ENCODE measurements at regions not wholly inside any gene's neighbourhood (a gene's known extent, or its start where the extent isn't known, plus 50 kb on each side); places are given as distances from the start of the nearest gene placed in this dataset.
"Not testable (repeated sequence)": the region's sequence is repeated elsewhere in the genome, so short reads cannot be mapped to it uniquely, and the experiment has no call there.

DNA sequence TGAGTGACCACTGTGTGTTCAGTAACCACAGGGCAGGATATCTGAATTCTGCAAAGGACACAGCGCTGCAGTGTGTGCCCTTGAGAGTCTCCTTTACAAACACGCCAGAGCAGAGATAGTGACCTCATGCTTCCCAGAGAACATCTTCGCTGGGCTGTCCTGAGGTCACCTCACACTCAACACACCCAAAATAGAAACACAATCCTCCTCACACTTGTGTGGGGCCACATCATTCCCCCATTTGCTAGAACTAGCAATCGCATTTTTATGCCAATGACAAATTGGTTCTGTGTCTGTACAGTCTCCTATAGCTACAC lies 140.1 kb upstream of the NRIP1 start:
- no peak for DNase-seq

DNA sequence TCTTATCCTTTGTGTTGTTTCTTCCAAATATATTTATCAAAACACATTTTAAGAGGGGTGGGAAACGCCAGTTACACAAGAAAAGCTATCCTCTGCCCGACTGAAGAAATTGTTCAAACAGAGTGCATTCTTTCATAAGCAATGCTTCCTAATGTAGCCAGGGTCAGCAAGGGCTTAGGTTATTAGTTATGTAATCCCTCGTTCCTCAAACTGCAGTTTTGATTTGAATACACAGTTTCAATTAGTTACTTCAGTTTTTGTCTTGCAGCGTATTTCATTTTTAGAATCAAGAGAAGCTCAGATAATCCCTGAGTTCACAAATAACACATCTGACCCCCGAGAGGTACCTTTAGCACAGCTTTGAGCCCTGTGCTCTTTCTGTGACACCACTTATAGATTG lies 141.7 kb upstream of the NRIP1 start:
- no peak for DNase-seq

DNA sequence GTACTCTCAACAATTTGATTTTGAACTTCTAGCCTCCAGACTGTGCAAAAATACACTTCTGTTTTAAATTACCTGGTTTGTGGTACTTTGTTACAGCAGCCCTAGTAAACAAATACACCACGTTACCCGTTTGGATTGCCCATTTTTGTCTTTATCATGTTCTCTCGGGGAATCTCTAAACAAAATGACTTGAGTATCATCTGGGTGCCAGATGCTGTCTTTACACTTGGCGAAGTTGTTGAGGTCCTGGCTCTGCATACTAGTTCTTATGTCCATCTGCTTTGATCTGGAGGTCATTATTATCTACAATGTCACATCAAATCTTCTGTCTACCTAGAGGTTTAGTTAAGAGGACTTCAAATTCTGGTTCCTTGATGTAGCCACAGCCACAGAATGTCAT lies 142.4 kb upstream of the NRIP1 start:
- DNase-seq: no peak

DNA sequence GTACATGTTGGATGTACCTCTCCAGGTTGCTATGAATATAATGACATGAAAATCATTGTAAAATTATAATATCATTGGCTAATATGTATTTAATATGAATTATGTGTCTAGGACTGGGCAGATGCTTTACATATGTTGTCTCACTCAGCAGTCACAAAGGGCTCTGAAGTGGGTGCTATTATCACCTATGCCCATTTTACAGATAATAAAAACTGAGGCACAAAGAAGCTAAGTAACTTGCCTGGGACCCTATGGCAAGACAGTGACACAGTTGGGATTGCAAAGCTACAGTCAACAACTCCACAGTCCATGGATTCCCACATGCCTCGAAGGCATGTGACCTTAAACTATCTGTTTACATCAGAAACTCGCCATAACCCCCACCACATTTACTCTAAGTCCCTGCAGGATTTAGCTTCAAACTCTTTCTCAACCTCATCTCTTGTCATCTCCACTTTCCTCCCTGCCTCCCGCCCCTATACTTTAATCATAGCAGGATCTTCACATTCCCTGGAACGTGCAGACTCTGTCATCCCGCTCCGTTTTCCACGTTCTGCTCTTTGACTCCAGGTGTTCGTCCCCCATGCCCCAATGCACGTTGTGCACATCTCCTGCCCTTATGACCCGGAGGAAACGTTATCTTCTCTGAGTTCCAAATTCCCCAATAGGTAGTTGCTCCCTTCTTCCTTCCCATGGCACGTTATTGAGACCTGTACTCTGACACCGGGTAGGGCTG lies 143.0 kb upstream of the NRIP1 start:
- no peak for DNase-seq

DNA sequence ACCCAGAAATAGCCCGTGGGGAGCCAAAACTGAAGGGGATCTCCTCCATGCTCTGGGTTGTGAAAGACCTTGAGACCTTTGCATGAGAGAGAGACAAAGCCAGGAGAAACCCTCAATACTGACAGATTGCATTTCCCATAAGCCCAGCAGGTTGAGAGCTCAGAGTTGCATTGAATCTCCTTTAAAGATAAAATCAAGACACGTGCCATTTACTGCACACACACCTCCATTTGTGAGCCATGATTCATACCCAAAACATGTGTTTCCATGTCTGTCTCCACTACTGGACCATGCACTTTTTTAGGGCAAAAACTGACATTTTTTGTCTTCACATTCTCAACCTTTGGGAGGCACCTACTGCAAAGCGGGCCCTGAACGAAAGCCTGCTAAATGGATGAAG lies 144.0 kb upstream of the NRIP1 start:
- no peak for DNase-seq

DNA sequence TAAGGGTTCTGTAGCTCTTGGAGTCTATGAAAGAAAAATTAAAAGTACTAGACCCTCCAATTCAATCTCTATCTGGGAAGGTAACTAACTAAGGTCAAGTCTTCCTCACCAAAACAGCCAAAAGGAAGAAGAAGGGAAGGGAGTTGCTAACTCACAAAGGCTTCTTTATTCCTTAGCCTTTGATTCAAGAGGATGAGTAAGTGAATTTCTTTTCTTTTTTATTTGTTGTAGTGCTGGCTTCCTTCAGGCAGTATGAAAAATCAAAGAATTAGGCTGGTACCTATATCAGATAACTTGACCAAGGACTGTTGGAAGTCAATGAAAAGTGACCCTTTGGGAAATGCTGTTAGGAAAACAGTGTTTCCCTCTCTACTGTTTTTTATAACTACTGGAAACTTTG lies 144.4 kb upstream of the NRIP1 start:
- DNase-seq: no peak

DNA sequence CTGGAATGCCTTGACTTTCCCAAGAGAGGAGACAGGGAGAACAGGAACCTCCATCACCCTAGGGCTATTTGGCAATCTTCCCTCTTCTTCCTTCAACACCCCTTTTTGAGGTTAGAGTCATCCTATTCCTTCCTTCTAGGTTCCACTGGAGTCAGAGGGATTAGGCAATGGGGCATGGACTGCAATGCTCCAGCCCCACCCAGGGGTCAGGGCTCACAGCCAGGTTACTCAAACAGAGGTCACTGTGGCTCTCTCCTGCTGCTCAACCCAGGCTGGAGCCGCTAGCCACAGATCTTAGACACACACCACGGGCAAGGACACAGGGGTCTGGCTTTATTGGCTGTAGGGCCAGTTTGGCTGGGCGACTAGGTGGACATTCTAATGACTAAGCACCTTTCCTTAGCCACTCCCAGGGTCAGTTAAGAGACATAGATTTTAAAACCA lies 145.5 kb upstream of the NRIP1 start:
- DNase-seq: no peak

DNA sequence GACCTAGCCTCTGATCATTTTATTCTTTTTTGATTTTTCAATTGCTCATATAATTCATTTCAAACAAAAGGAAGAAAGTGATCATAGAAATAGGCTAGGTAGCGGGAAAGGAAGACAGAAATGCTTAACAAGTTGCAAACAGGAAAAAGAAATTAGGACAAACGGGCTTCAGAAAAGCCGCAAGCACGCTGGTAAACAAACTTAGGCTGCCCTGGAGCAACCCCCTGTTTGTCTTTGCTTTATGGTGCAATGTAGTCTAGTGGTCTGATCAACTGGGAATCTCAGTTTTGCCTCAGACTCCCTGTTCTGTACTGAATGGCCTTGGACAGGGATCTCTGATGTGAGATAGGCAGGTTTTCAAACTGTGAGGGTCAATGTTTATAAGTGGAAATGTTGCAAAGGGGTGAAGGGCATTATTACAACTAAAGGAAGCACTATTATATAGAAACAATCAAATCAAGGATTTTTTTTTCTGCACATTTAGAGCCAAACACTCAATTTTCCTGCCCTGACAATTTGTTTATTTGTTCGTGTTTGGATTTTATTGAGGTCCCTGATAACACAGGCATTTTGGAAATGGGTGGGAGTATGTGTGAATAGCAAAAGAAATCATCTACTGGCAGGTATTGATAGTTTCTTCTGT lies 146.8 kb upstream of the NRIP1 start:
- no peak for DNase-seq

DNA sequence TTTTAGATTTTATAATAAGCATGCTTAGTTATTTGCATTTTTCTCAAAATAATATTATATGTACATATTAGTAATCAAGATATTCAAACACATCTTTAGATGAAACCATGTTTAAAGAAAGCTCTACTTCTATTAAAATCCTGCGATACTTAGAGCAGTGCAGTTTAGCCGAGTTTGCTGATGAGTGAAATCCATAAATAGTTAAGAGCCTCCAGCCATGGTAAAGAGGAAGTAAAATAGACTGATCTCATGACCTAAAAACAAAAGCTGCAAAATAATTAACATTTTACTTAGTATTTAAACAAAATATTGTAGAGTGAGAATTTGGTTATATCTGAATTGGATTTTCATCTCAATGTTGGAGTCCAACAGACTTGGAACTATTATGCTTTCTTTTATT lies 147.4 kb upstream of the NRIP1 start:
- DNase-seq: no peak

DNA sequence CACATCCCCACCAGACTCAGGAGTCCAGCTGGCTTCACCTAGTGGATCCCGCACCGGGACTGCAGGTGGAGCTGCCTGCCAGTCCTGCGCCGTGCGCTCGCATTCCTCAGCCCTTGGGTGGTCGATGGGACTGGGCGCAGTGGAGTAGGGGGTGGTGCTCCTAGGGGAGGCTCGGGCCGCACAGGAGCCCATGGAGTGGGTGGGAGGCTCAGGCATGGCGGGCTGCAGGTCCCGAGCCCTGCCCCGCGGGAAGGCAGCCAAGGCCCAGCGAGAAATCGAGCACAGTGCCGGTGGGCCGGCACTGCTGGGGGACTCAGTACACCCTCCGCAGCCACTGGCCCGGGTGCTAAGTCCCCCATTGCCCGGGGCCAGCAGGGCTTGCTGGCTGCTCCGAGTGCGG lies 153.7 kb upstream of the NRIP1 start:
- not testable (repeated sequence) for DNase-seq

DNA sequence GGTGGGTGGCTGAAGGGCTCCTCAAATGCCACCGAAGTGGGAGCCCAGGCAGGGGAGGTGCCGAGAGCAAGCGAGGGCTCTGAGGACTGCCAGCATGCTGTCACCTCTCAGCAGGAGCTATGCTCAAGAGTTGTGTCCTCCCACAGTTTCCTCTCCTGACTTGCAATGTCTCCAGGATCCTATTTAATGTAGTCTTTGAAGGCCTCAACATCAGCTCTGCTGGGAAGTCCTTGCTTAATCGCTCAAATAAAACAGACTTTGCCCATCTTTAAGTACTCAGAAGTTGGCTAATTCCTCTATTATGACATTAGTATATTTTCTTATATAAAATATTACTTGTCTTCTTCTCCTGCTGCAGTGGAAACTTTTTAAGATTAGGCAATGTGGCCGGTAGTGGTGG lies 154.2 kb upstream of the NRIP1 start:
- no peak for DNase-seq

DNA sequence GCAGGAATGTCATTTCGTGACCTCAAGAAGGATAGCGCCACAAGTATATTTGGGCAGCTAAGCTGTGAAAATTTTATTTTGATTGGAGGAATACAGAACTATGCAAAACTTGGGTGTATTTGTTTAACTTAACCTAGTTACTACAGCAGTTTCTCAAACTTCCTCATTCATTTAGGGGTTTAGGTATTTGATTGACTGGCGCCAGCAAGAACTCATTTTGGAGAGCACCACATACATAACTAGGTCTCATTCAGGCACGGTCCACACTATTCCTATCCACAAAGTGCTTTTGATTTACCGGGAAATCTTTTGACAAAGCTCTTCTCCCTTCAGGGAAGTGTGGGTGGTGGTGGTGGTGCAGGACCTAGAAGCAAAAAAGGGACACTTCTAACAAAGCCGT lies 155.1 kb upstream of the NRIP1 start:
- DNase-seq: no peak

DNA sequence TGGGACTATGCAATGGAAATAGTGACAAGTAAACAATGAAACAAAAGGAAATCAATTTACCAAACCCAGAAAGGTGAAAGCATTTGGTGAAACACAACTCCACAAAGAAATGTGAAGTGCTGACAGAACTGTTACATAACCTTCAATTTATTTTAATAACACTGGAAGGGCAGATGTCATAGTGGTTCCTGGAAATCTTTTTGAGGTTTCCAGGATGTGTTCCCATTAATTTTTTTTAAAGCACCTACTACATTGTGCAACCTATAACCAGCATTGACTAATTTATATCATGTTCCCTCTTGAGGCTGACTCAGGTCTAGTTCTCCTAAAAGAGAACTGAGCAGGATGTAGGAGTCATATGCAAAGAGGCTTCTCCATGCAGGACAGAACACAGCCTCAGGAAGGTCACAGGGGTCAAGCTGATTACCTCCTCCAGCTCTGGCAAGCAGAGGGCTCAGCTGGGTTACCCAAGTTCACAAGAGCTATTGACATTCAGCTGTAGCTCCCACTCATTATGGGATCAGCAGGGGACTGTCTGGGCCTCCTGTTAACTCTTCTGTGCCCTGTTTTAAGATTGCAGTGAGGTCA lies 157.1 kb upstream of the NRIP1 start:
- DNase-seq: no peak

DNA sequence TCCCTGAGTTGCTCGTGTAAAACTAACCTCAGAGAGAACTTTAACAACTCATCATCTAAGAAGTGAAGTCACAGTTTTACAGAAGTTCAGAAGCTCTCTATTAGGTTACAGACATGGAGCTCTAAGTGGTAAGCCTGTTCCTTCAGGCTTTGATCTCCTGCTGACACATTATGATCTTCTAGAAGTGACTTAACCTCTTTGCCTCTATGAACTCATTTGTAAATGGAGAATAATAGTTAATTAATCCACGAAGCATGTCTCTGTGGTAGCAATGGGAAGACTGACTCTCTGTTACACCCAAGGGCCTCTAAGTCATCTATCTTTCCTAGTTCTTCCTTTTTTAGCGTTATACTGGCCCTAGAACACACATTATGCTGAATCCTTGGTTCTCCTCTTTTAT lies 157.9 kb upstream of the NRIP1 start:
- no peak for DNase-seq

DNA sequence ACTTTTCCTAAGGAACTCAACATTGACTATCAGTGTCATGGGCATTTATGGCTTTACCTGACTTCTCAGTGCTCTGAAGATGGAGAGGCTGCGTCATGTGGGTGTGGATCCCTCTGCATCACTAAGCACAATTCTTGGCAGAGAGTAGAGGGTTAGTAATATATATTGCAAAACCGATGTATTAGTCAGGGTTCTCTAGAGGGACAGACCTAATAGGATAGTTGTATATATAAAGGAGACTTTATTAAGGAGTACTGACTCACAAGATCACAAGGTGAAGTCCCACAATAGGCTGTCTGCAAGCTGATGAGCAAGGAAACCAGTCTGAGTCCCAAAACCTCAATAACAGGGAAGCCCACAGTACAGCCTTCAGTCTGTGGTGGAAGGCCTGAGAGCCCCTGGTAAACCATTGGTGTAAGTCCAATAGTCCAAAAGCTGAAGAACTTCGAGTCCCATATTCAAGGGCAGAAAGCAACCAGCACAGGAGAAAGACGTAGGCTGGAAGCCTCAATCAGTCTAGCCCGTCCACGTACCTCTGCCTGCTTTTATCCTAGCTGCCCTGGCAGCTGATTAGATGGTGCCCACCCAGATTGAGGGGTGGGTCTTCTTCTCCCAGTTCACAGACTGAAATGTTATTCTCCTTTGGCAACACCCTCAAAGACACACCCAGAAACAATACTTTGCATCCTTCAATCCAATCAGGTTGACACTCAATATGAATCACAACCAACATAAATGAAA lies 159.7 kb upstream of the NRIP1 start:
- DNase-seq: no peak

DNA sequence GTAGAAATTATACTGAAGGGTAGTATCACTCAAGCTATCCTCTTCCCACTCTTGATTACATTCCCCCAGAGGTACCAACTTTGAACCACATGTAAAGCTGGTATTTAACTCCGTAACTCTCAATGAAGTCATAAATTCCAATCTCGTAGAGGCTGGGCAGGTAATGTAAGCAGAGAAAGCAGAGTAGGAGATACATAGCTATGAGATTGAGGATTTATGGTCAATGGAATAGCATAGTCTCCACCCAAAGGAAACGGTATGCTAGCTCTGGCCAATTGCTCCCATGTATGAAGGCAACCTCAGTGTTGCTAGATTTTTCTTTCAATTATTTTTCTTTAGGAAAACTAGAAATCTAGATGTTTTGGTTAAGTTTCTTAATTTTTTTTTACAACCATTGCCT lies 163.1 kb upstream of the NRIP1 start:
- DNase-seq: no peak

DNA sequence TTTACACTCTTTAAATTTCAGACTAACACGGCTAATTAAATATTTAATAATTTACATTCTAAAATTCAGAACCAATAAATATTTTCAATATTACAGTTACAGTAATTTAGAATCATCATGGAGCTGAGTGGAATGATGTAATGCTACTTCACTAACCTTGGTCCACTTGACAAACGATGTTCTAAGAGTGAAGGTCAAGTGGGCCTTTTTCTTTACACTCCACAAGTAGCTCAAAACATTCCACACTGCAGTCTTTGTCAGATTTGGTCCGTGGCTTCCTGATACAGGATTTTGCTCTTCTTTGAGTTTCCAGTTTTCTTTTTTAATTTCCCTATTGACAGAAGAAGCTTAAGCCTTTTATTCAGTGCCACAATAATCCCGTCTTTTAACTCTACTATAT lies 164.6 kb upstream of the NRIP1 start:
- DNase-seq: no peak

DNA sequence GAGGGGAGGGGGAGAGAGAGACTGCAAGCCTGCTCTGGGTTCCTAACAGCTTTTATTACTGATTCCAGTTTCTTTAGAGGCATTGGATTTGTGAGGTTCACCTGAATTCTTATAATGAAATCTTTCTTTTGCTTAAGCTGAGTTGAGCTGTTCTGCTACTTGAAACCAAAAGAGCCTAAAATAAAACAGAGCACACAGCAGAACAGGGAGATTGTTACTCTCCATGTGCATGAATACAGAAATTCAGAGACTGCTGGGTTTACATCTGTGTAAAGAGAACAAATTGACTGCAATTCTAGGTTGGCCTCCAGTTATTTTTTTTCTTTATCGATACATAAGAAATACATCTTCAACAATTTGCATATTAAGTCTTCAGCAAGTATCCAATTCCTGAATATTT lies 168.8 kb upstream of the NRIP1 start:
- no peak for DNase-seq

DNA sequence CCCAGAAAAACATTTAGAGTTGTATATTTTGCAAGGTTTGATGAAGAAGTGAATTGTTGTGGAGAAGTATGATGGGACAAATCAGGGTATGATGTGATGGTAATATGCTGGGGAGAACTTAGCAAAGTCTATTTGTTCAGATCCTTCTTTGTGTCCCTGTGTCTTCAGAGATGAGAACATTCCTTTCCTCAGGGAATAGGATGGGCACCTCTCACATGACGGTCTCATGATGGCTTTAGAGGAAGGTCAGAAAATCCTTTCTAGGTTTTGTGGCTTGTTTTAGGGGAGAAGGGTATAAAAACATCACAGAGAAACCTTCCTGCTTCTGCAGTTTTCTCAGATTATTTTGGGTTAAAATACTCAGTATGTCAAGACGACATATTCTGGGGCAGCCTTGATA lies 171.3 kb upstream of the NRIP1 start:
- no peak for DNase-seq

DNA sequence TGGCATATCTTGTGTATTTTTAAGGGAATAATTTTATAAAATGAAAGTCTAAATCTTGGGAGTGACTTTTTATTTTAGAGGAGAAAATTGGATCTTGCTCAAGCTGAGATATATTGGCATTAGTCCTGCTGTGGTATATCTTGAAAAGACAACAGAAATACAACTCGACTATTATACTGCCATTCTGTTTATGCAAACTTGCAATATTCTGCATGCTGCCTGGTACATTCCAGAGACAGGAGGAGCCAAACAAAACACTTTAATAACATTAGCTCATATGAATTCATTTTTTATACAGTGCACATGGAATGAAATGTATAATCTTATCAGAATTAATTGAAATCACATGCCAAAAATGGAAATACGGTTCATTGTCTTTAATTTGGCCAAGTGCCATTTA lies 176.0 kb upstream of the NRIP1 start:
- DNase-seq: no peak

DNA sequence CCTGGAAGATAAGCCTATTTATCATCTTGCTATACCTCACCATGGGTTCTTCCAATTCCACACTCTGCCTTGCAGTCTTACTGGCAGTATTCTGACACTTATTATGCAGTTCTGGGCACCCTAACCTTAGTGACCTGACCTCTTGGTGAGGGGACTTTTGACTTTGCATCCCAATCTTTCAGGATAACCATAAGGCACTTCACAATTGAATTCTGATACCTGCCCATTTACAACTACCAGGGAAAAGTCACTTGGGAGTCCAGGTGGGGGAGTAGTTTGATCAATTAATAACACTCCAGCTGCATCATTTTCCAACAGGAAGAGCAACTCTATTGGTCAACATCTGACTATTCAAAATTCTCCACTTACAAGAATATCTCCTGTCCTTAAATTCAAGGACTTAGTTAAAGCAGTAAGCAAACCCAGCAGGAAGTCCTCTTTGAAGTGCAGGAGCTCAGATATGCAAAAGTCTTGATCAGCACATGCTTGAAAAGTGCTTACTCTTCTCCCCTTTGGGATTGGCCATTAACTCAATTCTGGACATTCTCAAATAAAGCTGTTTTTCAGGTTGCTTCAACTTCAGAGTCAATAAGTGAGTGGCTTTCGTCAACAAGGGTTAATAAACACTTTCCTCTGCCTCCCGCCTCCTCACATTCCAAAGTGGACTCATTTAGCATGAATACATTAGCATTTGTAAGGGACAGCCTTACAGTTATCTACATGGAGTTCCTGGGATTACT lies 177.4 kb upstream of the NRIP1 start:
- DNase-seq: no peak

DNA sequence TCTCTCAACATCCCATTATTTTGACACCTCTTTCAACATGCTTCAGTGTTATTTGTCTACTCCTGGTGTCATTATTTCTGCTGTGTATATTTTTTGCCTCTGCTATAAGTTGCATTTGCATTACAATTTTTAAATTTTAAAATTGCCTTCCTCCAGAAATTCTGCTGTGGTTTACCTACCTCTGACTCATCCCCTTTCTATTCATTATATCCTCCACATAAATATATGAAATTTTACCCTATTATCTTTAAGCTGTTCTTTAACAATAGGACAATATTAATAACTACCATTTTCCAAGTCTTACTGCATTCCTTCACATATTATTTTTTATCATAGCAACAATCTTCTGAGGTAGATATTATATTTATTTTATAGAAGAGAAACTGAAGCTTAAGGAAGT lies 178.1 kb upstream of the NRIP1 start:
- no peak for DNase-seq

DNA sequence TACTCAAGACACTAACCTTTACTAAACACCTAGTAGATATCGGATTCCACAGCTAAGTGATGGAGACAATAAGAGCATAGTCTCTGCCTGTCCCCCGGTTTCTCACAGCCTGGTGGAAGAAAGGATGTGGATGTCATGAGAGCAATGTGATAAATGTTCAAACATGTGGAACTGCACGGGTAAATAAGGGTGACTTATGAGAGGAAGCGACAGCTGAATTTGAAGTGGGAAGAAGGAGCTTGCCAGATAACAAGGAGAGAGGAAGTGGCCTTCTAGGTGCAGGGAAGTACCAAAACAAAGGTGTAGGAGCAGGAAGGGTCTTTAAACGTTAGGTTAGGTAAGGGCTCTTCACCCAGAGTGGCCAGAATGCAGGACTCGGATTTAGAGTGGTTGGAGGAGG lies 178.6 kb upstream of the NRIP1 start:
- no peak for DNase-seq
